ENCODE measurements at regions not wholly inside any gene's neighbourhood (a gene's known extent, or its start where the extent isn't known, plus 50 kb on each side); places are given as distances from the start of the nearest gene placed in this dataset.

- Histone ChIP-seq H3K36me3 (ENCODE audit: insufficient read depth) (no peaks in the 10 kb centered on the region), H2AFZ (no peak overlapping the region), H4K20me1 (replicated peaks; ENCODE audit: insufficient read depth) (no peaks in the 10 kb centered on the region), H3K4me2 (no peak overlapping the region), H3K9me2 (ENCODE audit: insufficient read depth) (no peaks in the 10 kb centered on the region), H3K27me3 (ENCODE audit: insufficient read depth) (peaks cover 4% of the 10 kb centered on the region; the same call in 1 of the 2 replicates), H3K27ac (ENCODE audit: low read depth) (no peak overlapping the region), H3F3A (replicated peaks; ENCODE audit: low read depth) (no peaks in the 10 kb centered on the region), H3K4me3 (no peak overlapping the region), H3K79me2 (replicated peaks; ENCODE audit: insufficient read depth) (0 out of 2 replicates have a peak, but pooled peaks cover 12% of the 10 kb centered on the region), H3K4me1 (ENCODE audit: insufficient read depth) (peaks cover 9% of the 10 kb centered on the region)
- Mint-ChIP-seq H3K27ac (no peak overlapping the region), H3K4me3 (no peak overlapping the region), H3K27me3 (ENCODE audit: insufficient read depth, low read depth, poor library complexity) (no peaks in the 10 kb centered on the region), H3K36me3 (ENCODE audit: low read depth) (no peaks in the 10 kb centered on the region), H3K9me3 (no peaks in the 10 kb centered on the region; the same call in 2 of the 3 replicates), H3K4me1 (peaks cover 6% of the 10 kb centered on the region)
- no peak for DNase-seq (ENCODE audit: low spot score)
- ATAC-seq = no peak
- TF ChIP-seq POLR2AphosphoS5 (IDR thresholded peaks at IDR 0.05; ENCODE audit: low read depth) = no peak
- TF ChIP-seq JUNB (IDR thresholded peaks at IDR 0.05; ENCODE audit: unreplicated experiment) = no peak
- TF ChIP-seq NANOG (IDR thresholded peaks at IDR 0.05; ENCODE audit: borderline replicate concordance) = no peak
- no peak for TF ChIP-seq ZNF331 (CRISPR knock-in tag; IDR thresholded peaks at IDR 0.05; ENCODE audit: low read depth)
- no peak for TF ChIP-seq EZH2phosphoT487 (IDR thresholded peaks at IDR 0.05; ENCODE audit: unreplicated experiment)
These were observed 191.9 kb upstream of the IL12A start for GRCh38 chr3:159796744-159797143.

- Mint-ChIP-seq H3K4me1 (peaks cover 6% of the 10 kb centered on the region), H3K9me3 (no peaks in the 10 kb centered on the region; the same call in 2 of the 3 replicates), H3K27ac (no peak overlapping the region), H3K4me3 (no peak overlapping the region), H3K36me3 (ENCODE audit: low read depth) (no peaks in the 10 kb centered on the region), H3K27me3 (ENCODE audit: insufficient read depth, low read depth, poor library complexity) (peaks cover 5% of the 10 kb centered on the region)
- Histone ChIP-seq H3K79me2 (replicated peaks; ENCODE audit: insufficient read depth) (0 out of 2 replicates have a peak, but pooled peaks cover 12% of the 10 kb centered on the region), H3K27ac (ENCODE audit: low read depth) (no peak overlapping the region), H3K4me1 (ENCODE audit: insufficient read depth) (peaks cover 9% of the 10 kb centered on the region), H4K20me1 (replicated peaks; ENCODE audit: insufficient read depth) (no peaks in the 10 kb centered on the region), H2AFZ (no peak overlapping the region), H3K36me3 (ENCODE audit: insufficient read depth) (no peaks in the 10 kb centered on the region), H3K27me3 (ENCODE audit: insufficient read depth) (peaks cover 13% of the 10 kb centered on the region; the same call in 1 of the 2 replicates), H3K4me2 (no peak overlapping the region), H3K9me2 (ENCODE audit: insufficient read depth) (no peaks in the 10 kb centered on the region), H3K4me3 (no peak overlapping the region), H3F3A (replicated peaks; ENCODE audit: low read depth) (no peaks in the 10 kb centered on the region)
- TF ChIP-seq ETS1 (IDR thresholded peaks at IDR 0.05) = no peak
- no peak for TF ChIP-seq CREB1 (CRISPR knock-in tag; IDR thresholded peaks at IDR 0.05; ENCODE audit: low read depth)
- TF ChIP-seq EZH2 (IDR thresholded peaks at IDR 0.05; ENCODE audit: low read depth, unreplicated experiment) = no peak
- no peak for TF ChIP-seq CTCF (conservative IDR thresholded peaks at IDR 0.05; ENCODE audit: low read depth in 2 of 2)
- no peak for DNase-seq (ENCODE audit: low spot score)
- ATAC-seq = no peak
These were observed 190.9 kb upstream of the IL12A start for GRCh38 chr3:159797771-159798170.
